Astrocyte (in vitro differentiated cells and primary cell): ENCODE measurements at regions not wholly inside any gene's neighbourhood (a gene's known extent, or its start where the extent isn't known, plus 50 kb on each side); places are given as distances from the start of the nearest gene placed in this dataset.
"Not testable (repeated sequence)": the region's sequence is repeated elsewhere in the genome, so short reads cannot be mapped to it uniquely, and the experiment has no call there.

Experiments used
- EZH2 ChIP-seq: IDR thresholded peaks from 2 replicates; pipeline ENCODE4 v1.6.1; 2012; ENCODE audit warnings: mild to moderate bottlenecking, low read length, inconsistent platforms; ENCODE audit not compliant: insufficient read depth
- TF ChIP-seq, protein P1 (sequence below): IDR thresholded peaks from 2 replicates; pipeline ENCODE4 v1.5.1; 2011; ENCODE audit warnings: low read depth, mild to moderate bottlenecking, inconsistent platforms, low read length, moderate library complexity; ENCODE audit not compliant: insufficient read depth

GRCh38 chr22:16527753-16528152, 64.9 kb downstream of the CCT8L2 start:
- TF ChIP-seq, protein P1, sequence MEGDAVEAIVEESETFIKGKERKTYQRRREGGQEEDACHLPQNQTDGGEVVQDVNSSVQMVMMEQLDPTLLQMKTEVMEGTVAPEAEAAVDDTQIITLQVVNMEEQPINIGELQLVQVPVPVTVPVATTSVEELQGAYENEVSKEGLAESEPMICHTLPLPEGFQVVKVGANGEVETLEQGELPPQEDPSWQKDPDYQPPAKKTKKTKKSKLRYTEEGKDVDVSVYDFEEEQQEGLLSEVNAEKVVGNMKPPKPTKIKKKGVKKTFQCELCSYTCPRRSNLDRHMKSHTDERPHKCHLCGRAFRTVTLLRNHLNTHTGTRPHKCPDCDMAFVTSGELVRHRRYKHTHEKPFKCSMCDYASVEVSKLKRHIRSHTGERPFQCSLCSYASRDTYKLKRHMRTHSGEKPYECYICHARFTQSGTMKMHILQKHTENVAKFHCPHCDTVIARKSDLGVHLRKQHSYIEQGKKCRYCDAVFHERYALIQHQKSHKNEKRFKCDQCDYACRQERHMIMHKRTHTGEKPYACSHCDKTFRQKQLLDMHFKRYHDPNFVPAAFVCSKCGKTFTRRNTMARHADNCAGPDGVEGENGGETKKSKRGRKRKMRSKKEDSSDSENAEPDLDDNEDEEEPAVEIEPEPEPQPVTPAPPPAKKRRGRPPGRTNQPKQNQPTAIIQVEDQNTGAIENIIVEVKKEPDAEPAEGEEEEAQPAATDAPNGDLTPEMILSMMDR: not testable (repeated sequence)
- TF ChIP-seq EZH2: not testable (repeated sequence)
